ENCODE measurements at regions not wholly inside any gene's neighbourhood (a gene's known extent, or its start where the extent isn't known, plus 50 kb on each side); places are given as distances from the start of the nearest gene placed in this dataset.

DNA sequence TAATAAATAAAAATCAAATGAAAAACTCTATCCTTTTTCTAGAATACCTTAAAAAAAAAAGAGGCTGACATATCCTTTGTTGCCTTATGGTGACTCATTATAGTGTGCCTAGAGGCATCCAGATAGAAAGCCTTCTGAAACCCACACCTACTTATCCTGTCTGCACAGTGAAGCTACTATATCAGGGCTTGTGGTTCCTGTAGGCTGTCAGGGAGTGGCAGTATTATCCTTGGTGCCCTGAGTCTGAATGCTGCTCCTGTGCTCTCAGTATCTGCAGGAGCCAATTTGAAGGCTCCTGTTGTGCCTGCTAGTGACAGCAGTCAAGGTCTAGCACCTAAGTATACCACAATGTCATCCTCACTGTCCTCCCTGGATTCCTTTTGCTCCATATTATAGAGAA lies 168.4 kb upstream of the AVPR1A start:
- H3K36me3 ChIP-seq (ENCODE audit: insufficient read depth, low read length, poor library complexity, severe bottlenecking): no peaks in the 10 kb centered on the region
- H3K4me1 ChIP-seq (ENCODE audit: insufficient read depth, low read length, poor library complexity, severe bottlenecking): no peaks in the 10 kb centered on the region
- CTCF ChIA-PET: interaction anchor here (0.5 kb wide), 1 partner anchor 447 kb away, joined by 3 read pairs; no protein-coding TSS in a partner anchor
- POLR2A ChIA-PET (ENCODE audit: low non-redundant PET): no interaction called here
- BruUV-seq (replicated peaks): no TSS peak
- H3K4me3 ChIP-seq (ENCODE audit: low read depth, low read length, poor library complexity, severe bottlenecking): no peak overlapping the region
- no peaks in the 10 kb centered on the region for H3K27me3 ChIP-seq (replicated peaks; ENCODE audit: insufficient read depth, low read depth, low read length, poor library complexity)
- intact Hi-C loops (cut with micrococcal nuclease; ENCODE audit: unreplicated experiment): no loop called here
- peak; percentile 50 for DNase-seq (ENCODE audit: low spot score)
- TF ChIP-seq EZH2 (IDR thresholded peaks at IDR 0.05; ENCODE audit: borderline replicate concordance, low read depth, low read length, poor library complexity, severe bottlenecking): no peak
- TF ChIP-seq, protein P1, sequence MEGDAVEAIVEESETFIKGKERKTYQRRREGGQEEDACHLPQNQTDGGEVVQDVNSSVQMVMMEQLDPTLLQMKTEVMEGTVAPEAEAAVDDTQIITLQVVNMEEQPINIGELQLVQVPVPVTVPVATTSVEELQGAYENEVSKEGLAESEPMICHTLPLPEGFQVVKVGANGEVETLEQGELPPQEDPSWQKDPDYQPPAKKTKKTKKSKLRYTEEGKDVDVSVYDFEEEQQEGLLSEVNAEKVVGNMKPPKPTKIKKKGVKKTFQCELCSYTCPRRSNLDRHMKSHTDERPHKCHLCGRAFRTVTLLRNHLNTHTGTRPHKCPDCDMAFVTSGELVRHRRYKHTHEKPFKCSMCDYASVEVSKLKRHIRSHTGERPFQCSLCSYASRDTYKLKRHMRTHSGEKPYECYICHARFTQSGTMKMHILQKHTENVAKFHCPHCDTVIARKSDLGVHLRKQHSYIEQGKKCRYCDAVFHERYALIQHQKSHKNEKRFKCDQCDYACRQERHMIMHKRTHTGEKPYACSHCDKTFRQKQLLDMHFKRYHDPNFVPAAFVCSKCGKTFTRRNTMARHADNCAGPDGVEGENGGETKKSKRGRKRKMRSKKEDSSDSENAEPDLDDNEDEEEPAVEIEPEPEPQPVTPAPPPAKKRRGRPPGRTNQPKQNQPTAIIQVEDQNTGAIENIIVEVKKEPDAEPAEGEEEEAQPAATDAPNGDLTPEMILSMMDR (conservative IDR thresholded peaks at IDR 0.05; ENCODE audit: low read depth, low read length): peak; percentile 49
- no peak overlapping the region for H3K27ac ChIP-seq (ENCODE audit: low read depth, low read length, poor library complexity, severe bottlenecking)
- no peaks in the 10 kb centered on the region for H3K9me3 ChIP-seq (ENCODE audit: low read depth, low read length, poor library complexity, severe bottlenecking)

- no peak for TF ChIP-seq EZH2 (IDR thresholded peaks at IDR 0.05; ENCODE audit: borderline replicate concordance, low read depth, low read length, poor library complexity, severe bottlenecking)
- TF ChIP-seq, protein P1 (conservative IDR thresholded peaks at IDR 0.05; ENCODE audit: low read depth, low read length): no peak
- no peaks in the 10 kb centered on the region for H3K36me3 ChIP-seq (ENCODE audit: insufficient read depth, low read length, poor library complexity, severe bottlenecking)
- no peak for DNase-seq (ENCODE audit: low spot score)
- no peak overlapping the region for H3K4me3 ChIP-seq (ENCODE audit: low read depth, low read length, poor library complexity, severe bottlenecking)
- no peaks in the 10 kb centered on the region for H3K9me3 ChIP-seq (ENCODE audit: low read depth, low read length, poor library complexity, severe bottlenecking)
- H3K4me1 ChIP-seq (ENCODE audit: insufficient read depth, low read length, poor library complexity, severe bottlenecking): no peaks in the 10 kb centered on the region
- CTCF ChIA-PET: interaction anchor here (0.5 kb wide), 1 partner anchor 447 kb away, joined by 3 read pairs; no protein-coding TSS in a partner anchor
- no peak overlapping the region for H3K27ac ChIP-seq (ENCODE audit: low read depth, low read length, poor library complexity, severe bottlenecking)
- no TSS peak for BruUV-seq (replicated peaks)
- no peaks in the 10 kb centered on the region for H3K27me3 ChIP-seq (replicated peaks; ENCODE audit: insufficient read depth, low read depth, low read length, poor library complexity)
- intact Hi-C loops (cut with micrococcal nuclease; ENCODE audit: unreplicated experiment): no loop called here
- POLR2A ChIA-PET (ENCODE audit: low non-redundant PET): no interaction called here
These were observed 167.9 kb upstream of the AVPR1A start for GRCh38 chr12:63318933-63319332.

- Histone ChIP-seq H3K27me3 (replicated peaks; ENCODE audit: insufficient read depth, low read depth, low read length, poor library complexity) (no peaks in the 10 kb centered on the region), H3K4me3 (ENCODE audit: low read depth, low read length, poor library complexity, severe bottlenecking) (no peak overlapping the region), H3K9me3 (ENCODE audit: low read depth, low read length, poor library complexity, severe bottlenecking) (no peaks in the 10 kb centered on the region), H3K27ac (ENCODE audit: low read depth, low read length, poor library complexity, severe bottlenecking) (no peak overlapping the region), H3K4me1 (ENCODE audit: insufficient read depth, low read length, poor library complexity, severe bottlenecking) (no peaks in the 10 kb centered on the region), H3K36me3 (ENCODE audit: insufficient read depth, low read length, poor library complexity, severe bottlenecking) (no peaks in the 10 kb centered on the region)
- TF ChIP-seq, protein P1 (conservative IDR thresholded peaks at IDR 0.05; ENCODE audit: low read depth, low read length): no peak
- no peak for TF ChIP-seq EZH2 (IDR thresholded peaks at IDR 0.05; ENCODE audit: borderline replicate concordance, low read depth, low read length, poor library complexity, severe bottlenecking)
- ChIA-PET CTCF (no interaction called here), POLR2A (ENCODE audit: low non-redundant PET) (no interaction called here)
- no TSS peak for BruUV-seq (replicated peaks)
- intact Hi-C loops (cut with micrococcal nuclease; ENCODE audit: unreplicated experiment): no loop called here
- no peak for DNase-seq (ENCODE audit: low spot score)
These were observed 167.3 kb upstream of the AVPR1A start for GRCh38 chr12:63318313-63318712.

Data from A673 (cell line).